Femur (tissue), 1 donor: ENCODE measurements at regions not wholly inside any gene's neighbourhood (a gene's known extent, or its start where the extent isn't known, plus 50 kb on each side); places are given as distances from the start of the nearest gene placed in this dataset.
"Not testable (repeated sequence)": the region's sequence is repeated elsewhere in the genome, so short reads cannot be mapped to it uniquely, and the experiment has no call there.

Experiments
- DNase-seq: peaks from one replicate; pipeline ENCODE4 v3.0.0-alpha.2; 2017

DNA sequence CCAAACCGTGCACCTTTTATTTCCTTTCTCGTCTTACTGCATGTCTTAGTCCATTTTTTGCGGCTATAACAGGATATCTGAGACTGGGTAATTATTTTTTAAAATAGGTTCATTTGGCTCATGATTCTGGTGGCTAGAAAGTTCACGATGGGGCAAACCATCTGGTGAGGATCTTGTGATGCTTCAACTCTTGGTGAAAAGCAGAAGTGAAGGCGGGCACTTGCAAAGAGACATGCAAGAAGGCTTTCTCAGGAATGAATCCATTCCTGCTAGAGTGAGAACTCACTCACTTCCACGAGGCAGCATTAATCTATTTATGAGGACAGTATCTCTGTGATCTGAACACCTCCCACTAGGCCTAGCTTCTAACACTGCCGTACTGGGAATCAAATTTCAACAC lies 327.1 kb upstream of the RBMS1 start:
- DNase-seq = no peak

DNA sequence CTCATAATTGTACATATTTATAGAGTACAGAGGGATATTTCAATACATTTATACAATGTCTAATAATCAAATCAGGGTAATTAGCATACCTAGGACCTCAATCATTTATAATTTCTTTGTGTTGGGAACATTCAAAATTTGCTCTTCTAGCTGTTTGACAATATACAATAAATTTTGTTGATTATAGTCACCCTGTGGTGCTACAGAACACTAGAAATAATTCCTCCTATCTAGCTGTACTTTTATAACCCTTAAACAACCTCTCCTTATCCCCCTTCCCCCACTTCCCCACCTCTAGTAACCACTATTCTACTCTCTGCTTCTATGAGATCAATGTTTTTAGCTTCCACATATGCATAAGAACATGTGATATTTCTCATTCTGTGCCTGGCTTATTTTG lies 328.4 kb upstream of the RBMS1 start:
- no peak for DNase-seq

DNA sequence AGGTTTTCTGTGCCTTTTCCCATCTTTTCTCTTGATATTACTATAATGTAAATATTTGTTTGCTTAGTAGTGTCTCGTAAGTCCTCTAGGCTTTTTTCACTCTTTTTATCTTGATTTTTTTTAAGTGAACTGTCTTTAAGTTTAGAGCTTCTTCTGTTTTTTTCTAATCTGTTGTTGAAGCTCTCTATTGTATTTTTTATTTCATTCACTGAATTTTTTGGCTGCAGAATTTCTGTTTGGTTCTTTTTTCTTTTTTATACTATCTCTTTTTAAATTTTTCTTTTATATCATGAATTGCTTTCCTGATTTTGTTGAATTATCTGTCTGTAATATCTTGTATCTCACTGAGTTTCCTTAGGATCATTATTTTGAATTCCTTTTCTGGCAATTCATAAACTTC lies 331.8 kb upstream of the RBMS1 start:
- no peak for DNase-seq

DNA sequence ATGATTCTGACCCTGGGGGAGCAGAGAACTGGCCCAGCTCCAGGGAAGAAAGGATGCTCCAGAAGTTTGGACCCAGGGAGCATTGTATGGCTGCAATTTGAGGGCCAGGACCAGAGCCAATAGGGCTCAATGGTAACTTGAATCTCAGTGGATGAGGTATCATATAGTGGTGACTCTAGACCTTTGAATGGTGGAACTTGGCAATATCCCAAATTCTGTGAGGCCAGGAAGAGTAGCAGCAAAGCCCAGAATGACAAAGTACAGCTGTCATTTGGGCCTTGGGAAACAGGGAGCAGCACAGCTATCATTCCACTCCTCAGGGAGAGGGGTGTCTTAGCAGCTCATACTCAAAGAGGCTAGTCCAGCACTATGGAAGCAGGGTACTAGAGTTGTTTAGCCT lies 332.9 kb upstream of the RBMS1 start:
- no peak for DNase-seq

DNA sequence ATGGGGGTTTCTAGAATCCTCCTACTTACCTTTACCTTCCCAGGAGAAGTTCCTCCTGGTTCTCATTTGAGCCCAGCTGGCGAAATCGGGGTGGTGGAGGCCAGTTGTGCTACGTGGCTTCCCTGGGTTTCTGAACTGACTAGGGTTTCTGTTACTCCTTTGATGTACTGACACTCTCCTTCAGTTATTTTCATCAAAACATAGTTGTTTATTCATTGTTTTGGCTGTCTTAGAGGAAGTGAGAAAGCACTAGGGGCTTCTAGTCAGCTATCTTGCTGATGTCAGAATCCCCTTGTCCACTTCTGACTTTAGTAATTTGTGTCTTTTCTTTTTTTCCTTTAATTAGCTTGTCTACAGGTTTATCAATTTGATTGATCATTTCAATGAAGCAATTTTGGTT lies 332.2 kb upstream of the TANK start:
- no peak for DNase-seq

DNA sequence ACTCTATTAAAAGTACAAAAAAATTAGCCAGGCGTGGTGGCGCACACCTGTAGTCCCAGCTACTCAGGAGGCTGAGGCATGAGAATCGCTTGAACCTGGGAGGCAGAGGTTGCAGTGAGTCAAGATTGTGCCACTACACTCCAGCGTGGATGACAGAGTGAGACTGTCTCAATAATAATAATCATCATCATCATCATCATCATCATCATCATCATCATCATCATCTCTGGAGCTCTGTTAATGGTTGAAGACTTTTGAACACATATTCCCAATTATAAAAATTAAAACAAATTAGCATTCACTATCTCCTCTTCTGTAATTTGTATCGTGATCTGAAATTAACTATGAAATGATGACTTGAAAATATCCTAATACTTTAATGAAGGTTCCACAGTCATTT lies 327.8 kb upstream of the TANK start:
- not testable (repeated sequence) for DNase-seq

DNA sequence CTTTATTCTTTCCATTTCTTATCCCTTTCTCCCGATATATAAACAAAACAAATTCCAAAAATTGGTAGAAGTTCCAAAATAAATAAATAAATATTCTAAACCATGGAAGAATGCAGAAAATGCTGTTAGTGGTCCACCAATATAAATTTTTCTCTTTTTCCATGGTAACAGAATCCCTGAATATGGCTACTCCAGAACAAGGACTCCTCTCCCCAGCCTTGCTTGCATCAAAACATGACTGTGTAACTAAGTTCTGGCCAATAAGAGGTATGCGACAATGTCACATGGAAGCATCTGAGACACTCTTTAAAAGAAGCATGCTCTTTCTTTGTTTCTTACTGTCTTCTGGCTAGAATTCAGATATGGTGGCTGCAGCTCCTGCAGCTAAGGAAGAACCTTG lies 325.1 kb upstream of the TANK start:
- DNase-seq = no peak

DNA sequence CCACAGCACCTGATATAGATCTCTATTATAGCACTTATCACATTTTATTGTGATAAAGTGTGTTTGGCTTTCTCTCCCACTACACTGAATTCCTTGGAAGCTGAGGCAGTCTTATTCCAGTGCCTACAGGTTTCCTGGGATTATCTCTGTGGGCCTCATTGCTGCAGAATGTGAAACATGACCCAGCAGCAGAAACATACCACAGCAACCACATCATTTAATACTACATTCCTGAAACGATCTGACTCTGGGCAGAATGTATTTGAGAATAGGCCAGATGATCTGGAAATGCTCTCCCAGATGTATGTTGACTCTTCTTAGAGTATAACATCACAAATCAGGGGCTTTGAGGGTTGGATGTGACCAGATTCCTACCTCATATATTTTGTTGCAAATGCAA lies 323.5 kb upstream of the TANK start:
- peak; percentile 41 for DNase-seq

DNA sequence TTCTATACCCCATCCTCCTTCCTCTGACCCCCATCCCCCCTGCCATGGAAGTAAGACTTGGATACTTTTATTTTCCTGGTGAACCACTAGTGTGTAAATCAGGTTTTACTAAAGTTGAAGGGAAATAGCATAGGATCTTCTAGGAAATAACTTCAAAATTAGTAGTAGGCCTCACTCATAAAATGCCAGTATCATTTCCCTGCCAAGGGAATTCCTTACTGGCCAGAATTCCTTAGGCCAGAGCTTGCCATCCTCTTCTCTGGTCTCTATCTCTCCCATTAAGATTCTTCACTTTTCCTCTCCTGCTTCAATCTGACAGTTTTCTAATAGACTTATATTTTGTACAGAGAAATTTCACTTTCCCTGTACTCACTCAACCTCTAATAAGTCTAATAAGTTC lies 322.8 kb upstream of the TANK start:
- DNase-seq = no peak

DNA sequence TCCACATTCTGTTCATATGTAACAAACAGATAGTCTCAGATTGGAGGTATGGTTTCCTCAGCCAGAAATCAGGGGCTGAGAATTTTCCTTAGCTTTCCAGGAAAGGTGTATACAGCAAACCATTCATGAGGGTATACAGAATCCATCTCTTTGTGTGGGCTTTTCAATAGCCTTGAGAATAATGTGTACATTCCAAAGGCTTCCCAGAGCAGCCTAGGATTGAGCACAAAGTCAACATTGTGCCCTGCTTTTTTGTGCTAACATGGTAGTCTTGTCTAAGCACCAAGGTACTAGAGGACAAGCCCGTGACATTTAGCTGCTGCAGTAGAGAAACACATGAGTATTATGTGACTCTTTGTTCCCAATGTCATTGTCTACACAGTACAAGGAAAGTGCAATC lies 322.1 kb upstream of the TANK start:
- DNase-seq = no peak

DNA sequence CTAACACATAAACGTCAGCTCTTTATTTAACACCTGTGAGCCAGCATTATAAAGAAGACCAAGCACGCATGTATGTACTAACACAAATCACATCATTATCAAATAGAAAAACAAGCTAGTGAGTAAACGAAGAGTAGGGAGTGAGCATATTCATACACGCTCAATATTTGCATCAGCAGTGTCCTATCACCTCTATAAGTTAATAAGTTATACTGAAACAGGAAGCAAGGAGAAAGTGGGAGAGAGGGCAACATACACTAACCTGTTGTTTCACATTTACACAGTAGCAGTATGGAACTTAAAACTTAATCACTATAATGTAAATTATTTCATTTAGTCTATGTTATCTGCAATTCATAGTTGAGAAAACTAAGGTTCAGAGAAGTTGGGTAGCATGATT lies 321.5 kb upstream of the TANK start:
- no peak for DNase-seq

DNA sequence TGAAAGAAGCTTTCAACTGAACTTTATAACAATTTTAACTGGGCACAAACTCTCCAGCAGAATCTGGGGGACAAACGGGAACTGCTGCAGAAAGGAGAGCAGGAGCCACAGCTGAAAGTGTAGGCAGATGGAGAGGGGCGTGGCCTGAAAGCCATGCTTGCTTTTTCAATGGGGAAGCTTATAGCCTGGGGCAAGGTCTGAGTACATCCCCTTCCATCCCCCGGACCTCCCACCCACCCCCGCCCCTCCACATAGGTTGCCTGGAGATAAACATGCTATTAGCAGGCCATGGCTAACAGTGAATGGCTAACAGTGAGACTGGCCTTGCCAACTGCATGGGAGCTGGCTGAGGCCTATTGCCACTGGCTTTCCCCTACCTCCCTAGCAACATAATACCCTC lies 317.9 kb upstream of the TANK start:
- no peak for DNase-seq

DNA sequence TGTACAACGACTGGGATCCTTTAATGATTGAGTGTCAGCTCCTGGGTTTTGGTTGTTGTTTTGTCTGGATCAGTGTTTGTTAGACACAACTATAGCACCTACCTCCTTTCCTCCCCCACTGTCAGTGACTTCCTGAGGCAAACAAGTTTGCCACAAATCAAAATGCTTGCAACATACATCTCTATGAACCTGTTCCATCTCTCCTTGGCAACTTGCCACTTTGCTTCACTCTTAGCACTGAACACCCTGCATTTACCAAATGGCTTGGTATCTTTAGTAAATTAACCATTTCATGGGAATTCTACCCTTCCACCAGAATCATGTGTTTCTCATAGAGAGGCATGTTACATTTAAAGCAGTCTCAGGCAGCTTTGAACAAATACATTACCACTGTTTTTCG lies 301.1 kb upstream of the TANK start:
- no peak for DNase-seq

DNA sequence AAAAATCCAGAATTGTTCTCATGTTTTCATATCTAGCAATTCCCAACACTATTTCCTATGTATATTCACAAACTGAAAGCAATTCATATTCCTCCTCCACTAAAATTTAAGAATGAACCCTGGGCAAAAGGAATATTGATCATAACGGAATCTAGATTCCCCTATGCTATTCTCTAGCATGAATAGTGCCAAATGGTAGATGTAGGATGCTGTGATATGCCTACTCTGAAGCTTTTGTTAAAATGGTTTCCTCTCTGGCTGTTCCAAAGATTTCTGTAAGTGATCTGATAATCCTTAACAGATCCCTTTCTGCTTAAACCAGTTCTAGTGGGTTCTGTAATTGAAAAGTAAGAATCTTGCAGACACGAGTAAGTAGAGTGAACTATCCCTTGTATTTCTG lies 298.0 kb upstream of the TANK start:
- no peak for DNase-seq

DNA sequence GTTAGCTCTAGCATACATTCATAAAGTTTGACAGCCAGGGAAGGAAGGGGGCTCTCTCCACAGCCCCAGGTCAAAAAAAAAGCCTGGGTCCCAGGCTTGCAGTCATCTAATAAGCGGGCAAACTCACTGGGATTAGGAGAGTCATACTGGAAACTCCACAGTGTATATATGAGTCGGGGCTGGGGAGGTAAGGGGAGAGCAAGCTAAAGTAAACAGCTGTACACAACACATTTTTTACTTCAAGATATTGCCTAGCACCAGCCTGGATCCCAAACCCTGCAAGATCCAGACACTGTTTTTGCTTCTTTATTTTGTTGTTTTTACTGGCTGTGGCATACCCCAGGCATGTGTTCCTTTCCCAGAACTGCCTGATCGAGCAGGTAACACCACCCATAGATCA lies 291.3 kb upstream of the TANK start:
- no peak for DNase-seq

DNA sequence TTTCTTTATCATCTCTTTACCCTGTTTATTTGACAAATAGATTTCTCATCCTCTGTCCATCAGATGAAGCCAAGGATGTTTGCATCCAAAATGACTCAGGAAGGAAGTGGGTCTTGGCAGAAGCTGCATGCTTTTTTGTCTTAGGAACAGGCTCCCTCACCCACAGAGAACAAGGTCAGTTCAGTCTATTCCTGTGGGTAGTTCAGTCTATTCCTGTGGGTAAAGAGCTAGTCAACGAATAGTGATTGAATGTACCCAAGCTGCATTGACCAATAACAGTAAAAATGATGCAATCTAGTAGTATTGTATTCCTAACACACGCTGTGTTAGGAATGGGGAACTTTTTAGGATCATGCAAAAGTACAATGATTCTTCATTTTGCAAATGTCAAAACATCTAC lies 290.8 kb upstream of the TANK start:
- no peak for DNase-seq

DNA sequence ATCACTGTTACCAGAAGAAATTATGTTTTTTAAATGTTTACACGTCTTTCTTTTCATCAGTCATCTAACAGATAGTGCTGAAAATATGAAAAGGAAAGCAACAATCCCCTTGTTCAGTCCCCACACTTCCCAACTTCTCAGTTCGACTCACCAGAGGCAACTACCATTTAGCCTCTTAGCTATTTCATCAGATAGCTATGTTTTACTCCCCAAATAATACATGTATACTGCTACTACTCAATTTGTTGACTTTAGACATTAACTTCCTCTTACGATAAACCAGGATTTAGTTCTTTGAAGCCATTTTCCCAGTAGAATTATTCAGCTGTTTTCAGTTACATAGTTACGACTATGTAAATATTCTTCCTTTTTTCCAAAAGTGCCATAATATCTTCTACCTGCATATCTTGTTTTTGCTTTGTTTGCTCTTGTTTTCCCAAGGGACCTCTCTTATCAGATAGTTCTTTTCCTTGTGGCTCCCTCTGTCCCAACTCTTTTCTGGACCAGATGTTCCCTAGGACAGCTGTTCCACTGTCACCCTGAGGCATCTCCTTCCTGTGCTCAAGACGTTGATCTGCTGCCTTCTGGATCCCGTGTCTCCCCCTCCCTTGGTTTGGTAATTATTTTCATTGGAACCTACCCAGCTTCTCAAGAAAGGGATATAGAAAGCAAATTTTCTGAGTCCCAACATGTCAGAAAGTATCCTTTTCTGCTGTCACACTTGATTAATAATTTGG lies 289.3 kb upstream of the TANK start:
- no peak for DNase-seq

DNA sequence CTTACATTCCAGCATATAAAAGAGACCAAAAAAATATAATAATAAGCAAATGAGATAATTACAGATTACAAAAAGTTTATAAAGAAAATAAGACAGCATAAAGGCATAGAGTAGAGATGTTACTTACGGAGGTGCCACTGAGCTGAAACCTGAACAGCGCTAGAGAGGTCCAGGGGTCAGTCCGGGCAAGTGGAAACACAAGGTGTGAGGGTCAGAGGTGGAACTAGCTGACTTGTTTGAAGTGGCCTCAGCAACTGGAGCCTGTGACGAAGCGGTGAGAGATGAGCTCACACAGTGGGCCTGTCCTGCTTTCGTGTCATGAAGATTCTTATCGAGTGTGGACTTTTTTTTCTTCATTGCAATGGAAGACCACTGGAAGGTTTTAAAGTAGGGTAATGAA lies 288.3 kb upstream of the TANK start:
- no peak for DNase-seq

DNA sequence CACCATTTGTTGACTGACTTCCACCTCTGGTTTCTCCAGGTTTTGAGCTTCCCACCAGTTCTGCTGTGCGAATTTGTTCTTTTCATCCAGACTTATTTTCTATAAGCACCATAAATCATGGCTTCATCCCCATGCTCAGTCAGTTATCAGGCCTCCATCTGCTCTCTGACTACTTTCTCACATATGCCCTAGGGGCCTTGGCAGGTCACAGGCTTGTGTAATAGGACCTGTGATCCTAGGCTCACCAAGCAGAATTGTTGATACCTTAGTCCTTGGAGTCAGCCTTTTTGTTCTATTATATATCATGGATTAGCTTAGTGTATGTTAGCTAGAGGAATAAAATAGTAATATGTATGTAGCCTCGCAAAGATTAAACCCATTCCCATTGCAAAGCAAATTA lies 284.2 kb upstream of the TANK start:
- DNase-seq = no peak

DNA sequence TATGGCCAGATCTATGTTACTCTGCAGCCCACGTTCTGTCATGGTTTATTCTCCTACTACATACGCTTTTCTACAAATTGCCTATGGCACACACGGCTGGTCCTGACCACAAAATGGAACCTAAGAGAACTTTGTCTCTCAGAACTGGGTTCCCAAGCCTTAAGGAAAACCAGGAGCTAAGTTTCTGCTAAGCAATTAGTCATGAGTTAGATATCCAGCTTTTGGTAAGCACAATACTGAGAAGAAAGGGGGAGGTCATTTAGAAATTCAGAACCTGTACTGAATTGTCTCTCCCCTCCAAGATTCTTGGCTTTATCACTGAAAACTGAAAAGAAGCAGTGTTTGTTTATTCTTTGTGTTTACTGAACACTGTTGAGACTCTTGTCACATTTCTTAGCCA lies 283.5 kb upstream of the TANK start:
- no peak for DNase-seq

DNA sequence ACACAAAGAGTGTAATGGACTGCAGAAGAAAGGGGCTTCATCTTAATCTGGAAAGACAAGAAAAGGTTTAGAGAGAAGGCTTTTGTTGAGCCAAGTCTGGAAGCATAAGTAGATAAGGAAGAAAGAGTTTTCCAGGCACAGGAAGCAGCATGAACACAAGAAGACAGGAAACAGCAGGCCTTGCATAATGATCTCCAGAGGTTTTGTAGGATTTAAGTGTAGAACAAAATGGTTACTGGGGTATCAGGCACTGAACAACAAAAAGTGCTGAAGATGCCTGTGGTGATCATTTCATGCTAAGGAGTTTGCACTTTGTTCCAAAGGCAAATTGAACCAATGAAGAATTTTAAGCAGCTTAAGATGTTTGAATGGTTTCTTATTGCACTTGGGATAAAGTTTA lies 281.6 kb upstream of the TANK start:
- no peak for DNase-seq

DNA sequence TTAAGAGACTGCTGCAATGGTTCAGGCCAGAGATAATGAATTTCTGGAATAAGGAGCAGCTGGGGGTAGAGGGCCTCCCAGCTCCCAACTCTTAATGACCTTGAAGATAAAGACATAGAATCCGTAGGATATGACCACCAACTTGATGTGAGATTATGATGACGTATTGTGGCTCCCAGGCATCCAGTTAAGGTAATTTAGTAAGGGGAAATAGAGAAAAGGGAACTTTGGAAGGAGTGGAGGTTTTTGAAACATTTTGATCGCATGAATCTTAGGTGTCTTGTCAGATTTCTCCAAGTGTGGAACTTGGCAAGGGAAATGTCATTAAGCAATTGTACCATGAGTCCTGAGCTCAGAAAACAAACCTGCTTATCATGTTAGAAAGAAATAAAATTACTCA lies 277.3 kb upstream of the TANK start:
- DNase-seq = no peak

DNA sequence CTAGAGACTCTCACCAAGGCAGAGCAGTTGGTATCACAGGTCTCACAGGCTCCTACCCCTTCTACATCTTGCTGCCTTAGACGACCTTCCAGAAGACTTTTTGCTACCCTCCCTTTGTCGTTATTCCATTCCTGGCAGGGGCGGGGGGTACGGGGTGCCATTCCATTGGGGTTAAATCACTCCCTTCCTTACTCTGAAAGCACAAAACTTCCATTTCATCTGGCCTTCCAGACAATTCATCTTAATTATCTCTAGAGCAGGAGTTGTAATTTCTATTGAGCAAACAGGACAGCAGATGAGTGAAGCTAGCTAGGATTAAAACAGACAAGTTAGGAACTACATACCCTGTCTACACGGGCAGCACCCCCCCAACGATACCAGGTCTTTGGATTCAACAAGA lies 276.2 kb upstream of the TANK start:
- DNase-seq = no peak

DNA sequence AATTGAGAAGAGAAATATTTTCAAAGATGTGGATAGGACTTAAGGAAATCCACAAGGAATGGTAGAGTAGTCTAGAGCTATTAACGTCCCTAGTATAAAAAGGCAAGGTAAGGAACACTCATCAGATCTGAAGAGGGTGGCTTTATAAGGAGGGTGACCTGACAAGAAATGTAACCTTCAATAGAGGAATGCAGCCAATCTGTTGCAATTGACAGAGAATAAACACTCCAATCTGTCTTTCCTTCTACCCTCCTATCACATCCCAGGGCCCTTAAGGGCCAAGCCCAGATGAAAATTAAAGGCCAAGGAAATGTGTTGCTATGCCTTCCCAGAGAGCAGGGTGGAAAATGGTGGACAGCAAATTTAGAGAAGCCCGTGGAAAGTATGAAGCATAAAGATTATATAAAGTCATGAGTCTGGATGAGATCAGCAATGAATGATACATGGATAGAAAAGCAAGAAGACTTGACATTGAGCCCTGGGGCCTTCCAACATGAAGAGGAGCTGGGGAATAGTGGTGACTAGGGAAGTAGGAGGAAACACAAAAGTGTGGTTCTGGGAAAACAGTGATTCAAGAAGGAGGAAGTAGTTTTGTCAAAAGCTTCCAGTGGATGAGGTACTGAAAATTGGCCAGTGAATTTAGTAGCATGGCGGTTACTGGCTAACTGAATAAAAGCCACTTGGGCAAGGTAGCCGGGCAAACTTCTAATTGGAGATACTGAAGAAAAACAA lies 270.6 kb upstream of the TANK start:
- no peak for DNase-seq
